ENCODE measurements at regions not wholly inside any gene's neighbourhood (a gene's known extent, or its start where the extent isn't known, plus 50 kb on each side); places are given as distances from the start of the nearest gene placed in this dataset.
"Not testable (repeated sequence)": the region's sequence is repeated elsewhere in the genome, so short reads cannot be mapped to it uniquely, and the experiment has no call there.

DNA sequence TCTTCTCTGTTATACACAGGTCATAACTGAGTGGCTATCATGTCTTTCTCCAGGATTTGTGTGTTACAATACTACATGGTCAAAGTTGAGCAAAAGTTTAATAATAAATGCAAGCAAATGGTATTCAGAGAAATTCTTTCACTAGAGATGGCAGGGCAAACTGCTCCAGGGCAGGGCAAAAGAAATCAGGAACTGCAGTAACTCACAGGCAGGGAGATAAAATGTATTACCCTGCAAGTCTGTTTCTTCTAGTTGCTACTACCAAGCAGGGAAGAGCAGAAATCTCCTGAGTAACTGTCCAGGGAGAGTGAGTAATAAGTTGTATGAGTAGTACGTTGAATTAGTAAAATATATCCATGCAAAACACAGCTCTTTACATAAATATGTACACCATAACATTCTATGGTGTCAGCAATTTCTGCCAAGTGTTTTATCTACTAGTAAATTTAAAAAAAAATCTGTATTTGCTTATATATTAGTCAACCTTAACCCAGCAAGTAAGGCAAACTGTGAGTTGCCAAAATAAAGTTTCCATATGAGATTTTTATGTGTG is 404.1 kb downstream of the ZEB2 start:
- no peak for DNase-seq

DNA sequence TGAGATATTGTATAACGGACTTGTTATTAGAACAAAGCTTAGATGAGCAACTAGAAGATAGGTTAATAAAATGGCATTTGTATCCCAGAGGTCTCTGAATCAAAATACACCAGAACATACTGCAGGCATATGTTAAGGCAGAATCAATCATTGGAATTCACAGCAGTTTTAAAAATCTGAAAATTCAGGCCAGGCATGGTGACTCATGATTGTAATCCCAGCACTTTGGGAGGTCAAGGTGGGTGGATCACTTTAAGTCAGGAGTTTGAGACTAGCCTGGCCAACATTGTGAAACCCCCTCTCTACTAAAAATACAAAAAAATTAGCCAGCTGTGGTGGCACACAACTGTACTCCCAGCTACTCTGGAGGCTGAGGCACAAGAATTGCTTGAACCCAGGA is 405.2 kb downstream of the ZEB2 start:
- DNase-seq = no peak

DNA sequence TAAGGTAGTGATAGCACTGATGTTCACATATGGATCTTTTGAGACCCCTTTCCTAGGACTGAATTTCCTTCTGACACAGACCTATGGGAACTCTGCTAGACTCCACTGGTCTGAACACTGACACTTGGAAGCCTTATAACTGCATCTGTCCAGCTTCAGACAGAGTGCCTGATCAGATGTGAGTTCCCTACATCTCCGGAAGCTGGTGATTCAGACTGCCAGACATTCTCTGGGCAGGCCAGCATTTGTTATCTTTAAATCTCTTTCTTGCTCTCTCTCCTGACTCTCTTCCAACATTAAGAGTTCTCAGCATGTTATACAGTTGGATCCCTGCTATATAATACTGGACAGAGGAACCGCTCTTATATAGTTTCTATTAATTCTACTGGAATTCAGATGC is 408.5 kb downstream of the ZEB2 start:
- no peak for DNase-seq

DNA sequence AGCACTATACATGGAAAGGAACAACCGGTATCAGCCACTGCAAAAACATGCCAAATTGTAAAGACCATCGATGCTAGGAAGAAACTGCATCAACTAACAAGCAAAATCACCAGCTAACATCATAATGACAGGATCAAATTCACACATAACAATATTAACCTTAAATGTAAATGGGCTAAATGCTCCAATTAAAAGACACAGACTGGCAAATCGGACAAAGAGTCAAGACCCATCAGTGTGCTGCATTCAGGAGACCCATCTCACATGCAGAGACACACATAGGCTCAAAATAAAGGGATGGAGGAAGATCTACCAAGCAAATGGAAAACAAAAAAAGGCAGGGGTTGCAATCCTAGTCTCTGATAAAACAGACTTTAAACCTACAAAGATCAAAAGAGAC is 413.8 kb downstream of the ZEB2 start:
- not testable (repeated sequence) for DNase-seq

DNA sequence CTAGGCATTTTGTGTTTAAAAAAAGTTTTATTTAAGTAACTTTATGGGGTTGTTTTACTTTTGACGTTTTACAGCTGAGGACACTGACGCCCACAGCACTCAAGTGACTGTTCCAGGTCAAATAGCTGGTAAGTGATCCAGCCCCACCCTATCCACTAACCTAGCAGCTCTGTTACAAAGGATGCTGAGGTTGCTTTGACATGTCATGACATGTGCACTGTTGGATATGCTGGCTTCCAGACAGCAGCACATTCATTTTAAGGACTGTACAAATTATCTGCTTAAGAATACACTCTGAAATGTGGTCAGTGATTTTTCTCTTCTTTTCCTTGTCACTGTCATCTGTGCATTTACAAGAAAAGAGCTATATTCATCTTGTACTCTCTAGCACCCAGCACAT is 417.5 kb downstream of the ZEB2 start:
- DNase-seq = no peak

DNA sequence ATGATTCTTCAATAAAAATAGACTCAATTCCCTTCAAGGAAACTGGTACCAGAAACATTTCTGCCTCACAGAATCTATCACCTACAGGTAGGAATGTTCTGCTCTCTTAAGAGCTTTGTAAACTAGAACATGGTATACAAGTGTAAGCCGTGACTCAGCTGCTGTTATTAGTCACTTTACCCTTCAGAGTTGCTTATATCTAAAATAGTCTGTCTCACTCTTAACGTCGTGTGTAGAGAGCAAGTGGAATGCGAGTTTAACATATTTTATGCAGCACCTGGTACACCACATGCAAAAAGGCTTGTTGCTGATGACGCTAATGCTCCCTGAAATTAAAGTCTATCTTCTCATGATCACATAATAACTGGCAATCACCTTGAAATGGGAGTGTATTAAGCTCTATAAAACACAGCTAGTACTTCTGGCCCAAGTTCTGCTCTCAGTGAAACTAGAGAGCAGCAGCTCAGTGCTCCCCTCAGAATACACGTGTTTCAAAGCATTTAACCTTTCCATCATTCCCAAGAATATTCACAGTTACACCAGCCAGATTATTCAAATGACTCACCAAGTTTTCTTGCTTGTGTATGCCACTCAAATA is 420.0 kb downstream of the ZEB2 start:
- DNase-seq = no peak

DNA sequence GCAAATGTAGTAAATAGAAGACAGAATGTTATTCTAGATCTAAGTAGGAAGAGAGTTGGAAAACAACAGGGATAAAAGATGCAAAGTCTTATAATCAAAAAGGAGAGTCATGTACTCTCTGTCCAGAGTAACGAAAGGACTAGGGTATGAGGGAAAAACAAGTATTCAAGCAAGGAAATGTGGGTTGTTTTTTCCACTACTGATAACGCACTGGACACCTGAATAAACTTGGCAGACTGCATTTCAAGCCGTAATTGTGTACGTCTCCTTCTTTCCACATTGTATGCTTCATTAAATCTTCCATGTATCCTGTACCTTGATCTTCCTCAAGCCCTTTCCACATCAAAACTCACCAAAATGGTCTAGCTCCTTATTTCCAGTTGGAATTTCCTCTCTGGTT is 420.6 kb downstream of the ZEB2 start:
- no peak for DNase-seq

- no peak for DNase-seq
Measured at GRCh38 chr2:144097440-144098225, 422.3 kb downstream of the ZEB2 start.

DNA sequence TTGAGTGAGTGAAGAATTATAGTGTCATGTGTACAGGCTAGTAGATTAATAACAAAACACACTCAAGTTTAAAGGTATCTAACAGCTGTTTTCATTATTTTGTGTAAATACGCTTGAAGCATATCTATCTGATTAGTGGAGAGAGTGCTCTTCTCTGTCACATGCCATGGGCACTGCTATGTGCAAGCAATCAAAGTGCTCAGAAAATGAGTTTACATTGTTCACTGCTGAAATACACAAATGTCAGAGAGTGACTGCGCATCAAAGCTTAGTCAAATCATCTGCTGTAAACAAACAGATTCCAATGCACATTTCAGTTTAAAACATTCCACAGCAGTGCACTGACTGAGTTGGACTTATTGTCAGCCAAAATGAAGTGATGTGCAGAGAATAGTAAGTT is 423.4 kb downstream of the ZEB2 start:
- no peak for DNase-seq

GRCh38 chr2:144094408-144095151 is 425.3 kb downstream of the ZEB2 start:
- DNase-seq = no peak

DNA sequence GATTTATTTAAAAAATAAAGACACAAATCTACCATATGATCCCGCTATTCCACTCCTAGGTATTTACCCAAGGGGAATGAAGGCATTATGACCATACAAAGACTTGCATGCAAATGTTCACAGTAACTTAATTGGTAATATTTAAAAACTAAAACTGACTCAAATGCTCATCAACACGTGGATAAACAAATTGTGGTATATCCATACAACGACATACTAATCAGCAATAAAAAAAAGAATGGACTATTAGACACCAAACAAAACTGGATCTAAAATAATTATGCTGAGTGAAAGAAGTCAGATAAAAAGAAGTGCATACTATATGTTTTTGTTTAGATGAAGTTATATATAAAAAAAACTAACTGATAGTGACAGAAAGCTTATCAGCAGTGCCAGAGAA is 428.3 kb downstream of the ZEB2 start:
- DNase-seq = no peak

- DNase-seq = no peak
Measured at GRCh38 chr2:144088863-144089262, 431.1 kb downstream of the ZEB2 start.

GRCh38 chr2:144086965-144087364 is 433.0 kb downstream of the ZEB2 start:
- no peak for DNase-seq

- DNase-seq = no peak
Measured at GRCh38 chr2:144085016-144085415, 434.9 kb downstream of the ZEB2 start.

GRCh38 chr2:144084114-144084661 is 435.7 kb downstream of the ZEB2 start:
- no peak for DNase-seq

- DNase-seq = no peak
Measured at GRCh38 chr2:144083211-144083610, 436.7 kb downstream of the ZEB2 start.

DNA sequence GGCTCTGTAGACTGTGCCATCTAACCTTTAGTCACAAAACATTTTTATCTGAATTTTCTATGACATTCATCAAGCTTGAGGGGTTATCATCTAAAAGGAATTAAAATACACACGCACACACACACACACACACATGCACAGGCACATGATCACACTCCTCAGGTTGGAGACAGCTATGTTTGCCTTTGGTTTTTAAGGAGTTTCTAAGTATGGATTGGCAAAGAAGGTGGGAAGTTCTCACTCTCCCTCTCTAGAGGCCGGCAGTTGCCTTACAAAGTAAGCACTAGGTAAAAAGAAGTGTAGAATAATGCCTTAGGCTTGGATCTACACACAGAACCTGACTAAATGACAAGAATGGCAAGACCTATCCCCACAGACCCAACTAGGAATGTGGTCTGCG is 437.1 kb downstream of the ZEB2 start:
- DNase-seq = no peak

GRCh38 chr2:144082327-144082726 is 437.6 kb downstream of the ZEB2 start:
- no peak for DNase-seq

GRCh38 chr2:144081272-144081671 is 438.6 kb downstream of the ZEB2 start:
- no peak for DNase-seq

DNA sequence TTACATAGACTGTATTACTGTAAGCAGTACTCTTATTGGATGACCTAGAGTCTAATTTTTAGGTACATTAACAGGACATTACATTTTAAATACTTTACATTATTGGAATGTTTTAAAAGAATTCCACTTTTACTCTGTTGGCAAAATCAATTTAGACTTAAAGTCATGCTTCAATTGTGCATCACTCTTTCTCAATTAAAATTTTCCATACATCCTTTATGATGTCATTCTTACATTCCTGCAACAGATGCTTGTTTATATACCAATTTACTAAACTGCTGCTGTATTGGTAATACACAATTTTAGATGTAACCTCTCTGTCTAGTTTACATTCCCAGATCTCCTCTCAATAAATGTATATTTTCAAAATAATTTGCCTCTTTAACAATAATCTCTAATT is 440.1 kb downstream of the ZEB2 start:
- no peak for DNase-seq

GRCh38 chr2:144078802-144079724 is 440.9 kb downstream of the ZEB2 start:
- no peak for DNase-seq

GRCh38 chr2:144078106-144078505 is 441.8 kb downstream of the ZEB2 start:
- no peak for DNase-seq
